ENCODE measurements at regions not wholly inside any gene's neighbourhood (a gene's known extent, or its start where the extent isn't known, plus 50 kb on each side); places are given as distances from the start of the nearest gene placed in this dataset.

GRCh38 chr10:62658516-62658915 lies 146.0 kb upstream of the ADO start:
- Histone ChIP-seq H3K36me3 (no peaks in the 10 kb centered on the region), H3K4me1 (peaks cover 7% of the 10 kb centered on the region), H3K27ac (replicated peaks) (no peak overlapping the region), H3K9me3 (replicated peaks) (no peaks in the 10 kb centered on the region), H3K4me3 (no peak overlapping the region), H3K27me3 (ENCODE audit: low read depth) (peaks cover 4% of the 10 kb centered on the region)
- intact Hi-C loops (cut with micrococcal nuclease), result no loop called here
- TF ChIP-seq CTCF (IDR thresholded peaks at IDR 0.05; ENCODE audit: borderline replicate concordance), result no peak
- peak; percentile 58 for DNase-seq

- TF ChIP-seq CTCF (IDR thresholded peaks at IDR 0.05; ENCODE audit: borderline replicate concordance), result no peak
- H3K36me3 ChIP-seq, result no peaks in the 10 kb centered on the region
- DNase-seq, result no peak
- H3K27ac ChIP-seq (replicated peaks), result no peak overlapping the region
- H3K27me3 ChIP-seq (ENCODE audit: low read depth), result no peaks in the 10 kb centered on the region
- no peak overlapping the region for H3K4me3 ChIP-seq
- intact Hi-C loops (cut with micrococcal nuclease), result no loop called here
- H3K4me1 ChIP-seq, result peaks cover 7% of the 10 kb centered on the region
- H3K9me3 ChIP-seq (replicated peaks), result no peaks in the 10 kb centered on the region
Observed at GRCh38 chr10:62661143-62661542, 143.4 kb upstream of the ADO start.

- Histone ChIP-seq H3K36me3 (no peaks in the 10 kb centered on the region), H3K9me3 (replicated peaks) (no peaks in the 10 kb centered on the region), H3K4me1 (peaks cover 7% of the 10 kb centered on the region), H3K27ac (replicated peaks) (no peak overlapping the region), H3K4me3 (no peak overlapping the region), H3K27me3 (ENCODE audit: low read depth) (no peaks in the 10 kb centered on the region)
- intact Hi-C loops (cut with micrococcal nuclease), result no loop called here
- no peak for TF ChIP-seq CTCF (IDR thresholded peaks at IDR 0.05; ENCODE audit: borderline replicate concordance)
- DNase-seq, result no peak
Observed at GRCh38 chr10:62662486-62662885, 142.0 kb upstream of the ADO start.

GRCh38 chr10:62665771-62666170 lies 138.7 kb upstream of the ADO start:
- Histone ChIP-seq H3K36me3 (no peaks in the 10 kb centered on the region), H3K9me3 (replicated peaks) (no peaks in the 10 kb centered on the region), H3K4me3 (no peak overlapping the region), H3K27me3 (ENCODE audit: low read depth) (no peaks in the 10 kb centered on the region), H3K27ac (replicated peaks) (no peak overlapping the region), H3K4me1 (no peaks in the 10 kb centered on the region)
- DNase-seq, result no peak
- intact Hi-C loops (cut with micrococcal nuclease), result no loop called here
- no peak for TF ChIP-seq CTCF (IDR thresholded peaks at IDR 0.05; ENCODE audit: borderline replicate concordance)

- no peak for TF ChIP-seq CTCF (IDR thresholded peaks at IDR 0.05; ENCODE audit: borderline replicate concordance)
- intact Hi-C loops (cut with micrococcal nuclease), result no loop called here
- H3K4me1 ChIP-seq, result no peaks in the 10 kb centered on the region
- H3K4me3 ChIP-seq, result no peak overlapping the region
- H3K27me3 ChIP-seq (ENCODE audit: low read depth), result no peaks in the 10 kb centered on the region
- DNase-seq, result no peak
- no peak overlapping the region for H3K27ac ChIP-seq (replicated peaks)
- H3K9me3 ChIP-seq (replicated peaks), result no peaks in the 10 kb centered on the region
- H3K36me3 ChIP-seq, result no peaks in the 10 kb centered on the region
Observed at GRCh38 chr10:62666275-62666674, 138.2 kb upstream of the ADO start.

GRCh38 chr10:62669341-62669740 lies 135.2 kb upstream of the ADO start:
- TF ChIP-seq CTCF (IDR thresholded peaks at IDR 0.05; ENCODE audit: borderline replicate concordance), result no peak
- no peaks in the 10 kb centered on the region for H3K27me3 ChIP-seq (ENCODE audit: low read depth)
- intact Hi-C loops (cut with micrococcal nuclease), result no loop called here
- H3K27ac ChIP-seq (replicated peaks), result no peak overlapping the region
- no peaks in the 10 kb centered on the region for H3K4me1 ChIP-seq
- H3K9me3 ChIP-seq (replicated peaks), result no peaks in the 10 kb centered on the region
- H3K4me3 ChIP-seq, result no peak overlapping the region
- H3K36me3 ChIP-seq, result no peaks in the 10 kb centered on the region
- DNase-seq, result no peak

Measured in left ventricle myocardium inferior (tissue), 1 donor.